HL-60 (cell line): ENCODE measurements at regions not wholly inside any gene's neighbourhood (a gene's known extent, or its start where the extent isn't known, plus 50 kb on each side); places are given as distances from the start of the nearest gene placed in this dataset.

Experiments
- DNase-seq, 2 experiments: peaks; one replicate each; pipeline ENCODE4 v3.0.0-alpha.2; 2010 to 2020; ENCODE audit warnings: low read depth in 1 of 2, low spot score in 1 of 2
- H3K27ac ChIP-seq: fragments of 250-450 bp; sonication (Bioruptor Pico); replicated peaks from 2 replicates; pipeline ENCODE4 v1.5.1; 2020; ENCODE audit warnings: mild to moderate bottlenecking, moderate library complexity
- H3K27me3 ChIP-seq: fragments of 250-450 bp; sonication (Bioruptor Pico); 2 replicates; pipeline ENCODE4 v1.5.1; 2021; ENCODE audit warnings: mild to moderate bottlenecking, moderate library complexity; ENCODE audit not compliant: insufficient read depth, poor library complexity, severe bottlenecking
- H3K4me3 ChIP-seq: replicated peaks from 2 replicates; pipeline ENCODE4 v1.5.1; 2011; ENCODE audit warnings: mild to moderate bottlenecking, control low read depth, low read length; ENCODE audit not compliant: insufficient read depth
- GABPA ChIP-seq: IDR thresholded peaks from 2 replicates; pipeline ENCODE4 v1.6.1; 2012; ENCODE audit warnings: low read depth
- POLR2AphosphoS5 ChIP-seq: IDR thresholded peaks from 2 replicates; pipeline ENCODE4 v1.6.1; 2012; ENCODE audit warnings: low read depth
- SPI1 ChIP-seq: IDR thresholded peaks from 2 replicates; pipeline ENCODE4 v1.6.1; 2012; ENCODE audit warnings: low read depth, mild to moderate bottlenecking, borderline replicate concordance
- TF ChIP-seq, protein P1 (sequence below): IDR thresholded peaks from 2 replicates; pipeline ENCODE4 v1.6.1; 2012; ENCODE audit warnings: low read depth; ENCODE audit not compliant: insufficient replicate concordance
- TF ChIP-seq, protein P2 (sequence below): IDR thresholded peaks from one replicate; pipeline ENCODE4 v1.5.1; 2011; ENCODE audit warnings: low read length, control low read depth, inconsistent platforms; ENCODE audit not compliant: insufficient read depth

DNA sequence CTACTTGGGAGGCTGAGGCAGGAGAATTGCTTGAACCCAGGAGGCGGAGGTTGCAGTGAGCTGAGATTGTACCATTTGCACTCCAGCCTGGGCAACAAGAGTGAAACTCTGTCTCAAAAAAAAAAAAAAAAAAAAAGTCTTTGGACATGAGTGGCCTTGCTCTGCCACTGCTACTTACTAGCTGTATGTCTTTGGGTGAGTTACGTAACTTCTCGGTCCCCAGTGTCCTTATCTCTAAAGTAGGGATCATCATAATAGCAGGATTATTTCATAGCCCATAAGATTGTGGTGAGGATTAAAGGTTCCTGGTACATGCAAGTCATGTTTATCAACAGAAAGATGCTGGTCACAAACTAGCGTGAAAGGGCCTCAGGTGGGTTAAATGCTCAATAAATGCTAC is 53.9 kb upstream of the HEPHL1 start:
- H3K27me3 ChIP-seq, result peaks cover 2% of the 10 kb centered on the region
- no peak for DNase-seq
- no peak overlapping the region for H3K27ac ChIP-seq
- no peak overlapping the region for H3K4me3 ChIP-seq
- TF ChIP-seq SPI1, result no peak
- TF ChIP-seq POLR2AphosphoS5, result no peak
- TF ChIP-seq GABPA, result no peak
- TF ChIP-seq, protein P1, sequence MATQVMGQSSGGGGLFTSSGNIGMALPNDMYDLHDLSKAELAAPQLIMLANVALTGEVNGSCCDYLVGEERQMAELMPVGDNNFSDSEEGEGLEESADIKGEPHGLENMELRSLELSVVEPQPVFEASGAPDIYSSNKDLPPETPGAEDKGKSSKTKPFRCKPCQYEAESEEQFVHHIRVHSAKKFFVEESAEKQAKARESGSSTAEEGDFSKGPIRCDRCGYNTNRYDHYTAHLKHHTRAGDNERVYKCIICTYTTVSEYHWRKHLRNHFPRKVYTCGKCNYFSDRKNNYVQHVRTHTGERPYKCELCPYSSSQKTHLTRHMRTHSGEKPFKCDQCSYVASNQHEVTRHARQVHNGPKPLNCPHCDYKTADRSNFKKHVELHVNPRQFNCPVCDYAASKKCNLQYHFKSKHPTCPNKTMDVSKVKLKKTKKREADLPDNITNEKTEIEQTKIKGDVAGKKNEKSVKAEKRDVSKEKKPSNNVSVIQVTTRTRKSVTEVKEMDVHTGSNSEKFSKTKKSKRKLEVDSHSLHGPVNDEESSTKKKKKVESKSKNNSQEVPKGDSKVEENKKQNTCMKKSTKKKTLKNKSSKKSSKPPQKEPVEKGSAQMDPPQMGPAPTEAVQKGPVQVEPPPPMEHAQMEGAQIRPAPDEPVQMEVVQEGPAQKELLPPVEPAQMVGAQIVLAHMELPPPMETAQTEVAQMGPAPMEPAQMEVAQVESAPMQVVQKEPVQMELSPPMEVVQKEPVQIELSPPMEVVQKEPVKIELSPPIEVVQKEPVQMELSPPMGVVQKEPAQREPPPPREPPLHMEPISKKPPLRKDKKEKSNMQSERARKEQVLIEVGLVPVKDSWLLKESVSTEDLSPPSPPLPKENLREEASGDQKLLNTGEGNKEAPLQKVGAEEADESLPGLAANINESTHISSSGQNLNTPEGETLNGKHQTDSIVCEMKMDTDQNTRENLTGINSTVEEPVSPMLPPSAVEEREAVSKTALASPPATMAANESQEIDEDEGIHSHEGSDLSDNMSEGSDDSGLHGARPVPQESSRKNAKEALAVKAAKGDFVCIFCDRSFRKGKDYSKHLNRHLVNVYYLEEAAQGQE, result no peak
- TF ChIP-seq, protein P2, sequence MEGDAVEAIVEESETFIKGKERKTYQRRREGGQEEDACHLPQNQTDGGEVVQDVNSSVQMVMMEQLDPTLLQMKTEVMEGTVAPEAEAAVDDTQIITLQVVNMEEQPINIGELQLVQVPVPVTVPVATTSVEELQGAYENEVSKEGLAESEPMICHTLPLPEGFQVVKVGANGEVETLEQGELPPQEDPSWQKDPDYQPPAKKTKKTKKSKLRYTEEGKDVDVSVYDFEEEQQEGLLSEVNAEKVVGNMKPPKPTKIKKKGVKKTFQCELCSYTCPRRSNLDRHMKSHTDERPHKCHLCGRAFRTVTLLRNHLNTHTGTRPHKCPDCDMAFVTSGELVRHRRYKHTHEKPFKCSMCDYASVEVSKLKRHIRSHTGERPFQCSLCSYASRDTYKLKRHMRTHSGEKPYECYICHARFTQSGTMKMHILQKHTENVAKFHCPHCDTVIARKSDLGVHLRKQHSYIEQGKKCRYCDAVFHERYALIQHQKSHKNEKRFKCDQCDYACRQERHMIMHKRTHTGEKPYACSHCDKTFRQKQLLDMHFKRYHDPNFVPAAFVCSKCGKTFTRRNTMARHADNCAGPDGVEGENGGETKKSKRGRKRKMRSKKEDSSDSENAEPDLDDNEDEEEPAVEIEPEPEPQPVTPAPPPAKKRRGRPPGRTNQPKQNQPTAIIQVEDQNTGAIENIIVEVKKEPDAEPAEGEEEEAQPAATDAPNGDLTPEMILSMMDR, result no peak

DNA sequence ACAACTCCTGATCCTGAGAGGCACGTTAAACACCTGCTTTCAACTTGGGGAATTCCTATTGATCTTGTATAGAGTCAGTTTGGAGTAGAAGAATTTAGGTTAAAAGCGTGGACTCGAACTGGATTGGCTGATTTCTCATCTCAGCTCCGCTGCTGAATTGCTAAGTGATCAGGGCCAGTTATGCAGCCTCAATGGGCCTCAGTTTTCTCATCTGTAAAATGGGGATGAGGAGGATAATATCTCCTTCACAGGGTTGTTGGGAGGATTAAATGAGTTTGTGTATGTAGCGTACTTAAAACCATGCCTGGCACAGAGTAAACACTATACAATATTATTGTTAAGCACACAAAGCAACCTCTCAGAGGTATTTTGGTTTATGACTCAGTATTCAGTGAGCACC is 53.2 kb upstream of the HEPHL1 start:
- DNase-seq, result no peak
- peaks cover 2% of the 10 kb centered on the region for H3K27me3 ChIP-seq
- H3K4me3 ChIP-seq, result no peak overlapping the region
- TF ChIP-seq, protein P2, result no peak
- TF ChIP-seq POLR2AphosphoS5, result no peak
- no peak overlapping the region for H3K27ac ChIP-seq

DNA sequence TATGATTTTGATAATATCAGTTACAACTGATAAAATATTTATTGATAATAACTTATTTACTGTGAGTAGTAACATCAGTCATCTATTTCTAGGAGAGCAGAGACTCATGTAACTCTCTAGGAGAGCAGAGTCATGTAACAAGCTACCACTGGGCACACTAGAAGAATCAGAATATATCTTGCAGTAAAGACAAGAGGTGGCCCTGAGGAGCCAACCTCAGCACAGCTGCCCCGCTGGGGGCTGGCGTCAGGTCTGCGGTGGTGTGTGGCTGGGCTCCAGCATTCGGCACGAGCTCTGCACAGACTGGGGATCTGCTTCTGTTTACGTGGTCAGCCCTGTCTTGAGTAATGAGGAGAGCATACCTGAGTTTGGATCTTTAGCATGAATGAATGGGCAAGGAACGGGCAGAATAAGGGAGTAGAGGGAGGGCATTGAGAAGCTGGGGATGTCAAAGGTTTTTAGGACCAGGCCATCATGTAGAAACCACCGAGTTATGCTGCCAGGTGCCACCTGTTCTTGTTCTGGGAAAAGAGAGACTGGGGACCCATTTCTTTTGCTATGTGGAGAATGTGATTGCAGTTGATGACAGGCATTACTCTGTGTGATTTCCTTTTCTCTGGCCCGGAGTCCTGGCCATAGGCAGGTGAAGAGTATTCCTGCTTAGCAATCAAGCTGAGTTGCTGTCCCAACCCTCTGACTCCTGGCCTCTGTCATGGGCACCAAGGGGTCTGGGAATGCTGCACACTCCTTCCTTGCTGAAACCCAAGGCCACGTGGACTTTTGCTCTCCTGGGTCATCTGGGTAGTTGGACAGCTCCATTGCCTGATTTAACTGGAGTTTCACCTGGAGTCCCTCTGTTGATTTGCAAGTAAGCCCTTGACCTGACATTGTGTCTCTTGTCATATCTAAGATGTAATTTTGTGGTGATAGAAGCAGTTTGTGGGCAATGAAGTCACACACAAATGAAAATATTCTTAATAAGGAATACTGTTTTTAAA is 50.9 kb upstream of the HEPHL1 start:
- H3K27me3 ChIP-seq, result peaks cover 2% of the 10 kb centered on the region
- H3K4me3 ChIP-seq, result no peak overlapping the region
- no peak overlapping the region for H3K27ac ChIP-seq
- no peak for TF ChIP-seq SPI1
- TF ChIP-seq, protein P2, result no peak
- TF ChIP-seq POLR2AphosphoS5, result no peak
- DNase-seq, result no peak
